Thoracic aorta (tissue), 2 donors: ENCODE measurements at regions not wholly inside any gene's neighbourhood (a gene's known extent, or its start where the extent isn't known, plus 50 kb on each side); places are given as distances from the start of the nearest gene placed in this dataset.

Experiments
- ATAC-seq: fragments of 150-250 bp; one replicate; pipeline ENCODE4 v1.8.0; 2017; ENCODE audit warnings: low read depth; ENCODE audit not compliant: insufficient number of reproducible peaks, low FRiP score
- DNase-seq: peaks from one replicate; pipeline ENCODE4 v3.0.0-alpha.2; 2020; ENCODE audit warnings: low spot score
- H3K27ac ChIP-seq, 2 donors: fragments of 200-600 bp; sonication (generic); 1 replicate in 1 of 2; 2 replicates in 1 of 2; pipeline ENCODE4 v1.5.1; 2016; ENCODE audit warnings: mild to moderate bottlenecking in 2 of 2, moderate library complexity in 2 of 2
- H3K27me3 ChIP-seq: fragments of 200-600 bp; sonication (generic); replicated peaks from 2 replicates; pipeline ENCODE4 v1.6.0; 2016; ENCODE audit warnings: mild to moderate bottlenecking; ENCODE audit not compliant: insufficient read depth
- H3K36me3 ChIP-seq: fragments of 200-600 bp; sonication (generic); one replicate; pipeline ENCODE4 v1.5.1; 2016
- H3K4me1 ChIP-seq, 2 donors: fragments of 200-600 bp; sonication (generic); 1 replicate in 1 of 2; 2 replicates in 1 of 2; pipeline versions ENCODE4 v1.5.1 to v1.6.0; 2016; ENCODE audit warnings: low read depth in 2 of 2, mild to moderate bottlenecking in 1 of 2; ENCODE audit not compliant: control insufficient read depth in 1 of 2
- H3K4me3 ChIP-seq: fragments of 200-600 bp; sonication (generic); 2 replicates; pipeline ENCODE4 v1.5.1; 2016; ENCODE audit warnings: mild to moderate bottlenecking
- H3K9me3 ChIP-seq: fragments of 200-600 bp; sonication (generic); 2 replicates; pipeline ENCODE4 v1.5.1; 2016
- TF ChIP-seq, protein P1 (sequence below): fragments of 200-600 bp; sonication (generic); IDR thresholded peaks from one replicate; pipeline ENCODE4 v1.5.1; 2019; ENCODE audit warnings: antibody characterized with exemption

DNA sequence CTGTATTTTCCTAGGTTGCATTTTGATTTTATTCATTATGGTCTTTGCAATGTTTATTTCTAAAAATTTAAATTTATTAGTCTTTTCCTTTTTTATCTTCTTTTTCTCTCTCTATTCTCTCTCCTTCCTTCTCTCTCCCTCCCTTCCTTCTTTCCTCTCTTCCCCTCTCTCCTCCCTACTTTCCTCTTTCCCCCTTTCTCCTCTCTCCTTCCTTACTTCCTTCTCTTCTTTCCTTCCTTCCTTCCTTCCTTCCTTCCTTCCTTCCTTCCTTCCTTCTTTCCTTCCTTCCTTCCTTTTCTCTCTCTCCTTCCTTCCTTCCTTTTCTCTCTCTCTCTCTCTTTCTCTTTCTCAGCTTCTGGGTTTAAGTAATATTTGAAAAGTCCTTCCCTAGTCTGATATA lies 72.8 kb upstream of the RASGRF1 start:
- no peak overlapping the region for H3K27ac ChIP-seq
- no peaks in the 10 kb centered on the region for H3K36me3 ChIP-seq
- H3K4me1 ChIP-seq: no peaks in the 10 kb centered on the region
- no peak for DNase-seq
- no peak for ATAC-seq
- TF ChIP-seq, protein P1, sequence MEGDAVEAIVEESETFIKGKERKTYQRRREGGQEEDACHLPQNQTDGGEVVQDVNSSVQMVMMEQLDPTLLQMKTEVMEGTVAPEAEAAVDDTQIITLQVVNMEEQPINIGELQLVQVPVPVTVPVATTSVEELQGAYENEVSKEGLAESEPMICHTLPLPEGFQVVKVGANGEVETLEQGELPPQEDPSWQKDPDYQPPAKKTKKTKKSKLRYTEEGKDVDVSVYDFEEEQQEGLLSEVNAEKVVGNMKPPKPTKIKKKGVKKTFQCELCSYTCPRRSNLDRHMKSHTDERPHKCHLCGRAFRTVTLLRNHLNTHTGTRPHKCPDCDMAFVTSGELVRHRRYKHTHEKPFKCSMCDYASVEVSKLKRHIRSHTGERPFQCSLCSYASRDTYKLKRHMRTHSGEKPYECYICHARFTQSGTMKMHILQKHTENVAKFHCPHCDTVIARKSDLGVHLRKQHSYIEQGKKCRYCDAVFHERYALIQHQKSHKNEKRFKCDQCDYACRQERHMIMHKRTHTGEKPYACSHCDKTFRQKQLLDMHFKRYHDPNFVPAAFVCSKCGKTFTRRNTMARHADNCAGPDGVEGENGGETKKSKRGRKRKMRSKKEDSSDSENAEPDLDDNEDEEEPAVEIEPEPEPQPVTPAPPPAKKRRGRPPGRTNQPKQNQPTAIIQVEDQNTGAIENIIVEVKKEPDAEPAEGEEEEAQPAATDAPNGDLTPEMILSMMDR: no peak
- H3K27me3 ChIP-seq: no peaks in the 10 kb centered on the region
- no peak overlapping the region for H3K4me3 ChIP-seq
- H3K9me3 ChIP-seq: no peaks in the 10 kb centered on the region

DNA sequence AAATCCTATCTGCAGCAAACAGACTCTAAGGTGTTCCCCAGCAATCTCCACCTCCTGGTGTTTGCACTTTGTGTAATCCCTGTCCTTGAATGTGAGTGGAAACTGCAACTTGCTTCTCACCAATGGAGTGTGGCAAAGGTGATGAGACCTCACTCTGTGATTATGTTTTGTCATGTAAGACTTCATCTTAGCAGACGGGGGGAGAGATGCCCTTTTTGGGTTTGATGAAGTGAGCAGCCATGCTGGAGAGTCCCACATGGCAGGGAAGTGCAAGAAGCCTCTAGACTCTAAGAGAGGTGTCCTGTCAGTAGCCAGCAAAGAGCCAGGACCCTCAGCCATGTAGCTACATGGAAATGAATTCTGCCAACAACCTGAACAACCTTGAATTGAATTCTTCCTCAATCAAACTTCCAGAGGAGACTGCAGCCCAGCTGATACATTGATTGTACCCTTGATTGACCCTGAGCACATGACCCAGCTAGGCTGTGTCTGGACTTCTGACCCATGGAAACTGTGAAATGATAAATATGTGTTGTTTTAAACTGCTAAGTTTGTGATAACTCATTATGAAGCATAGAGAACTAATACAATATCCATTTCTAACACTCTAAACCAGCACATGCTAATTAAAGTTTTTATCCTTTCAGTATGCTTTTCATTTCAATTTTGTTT lies 71.4 kb upstream of the RASGRF1 start:
- TF ChIP-seq, protein P1: no peak
- DNase-seq (no peak), ATAC-seq (no peak)
- no peaks in the 10 kb centered on the region for H3K9me3 ChIP-seq
- H3K4me3 ChIP-seq: no peak overlapping the region
- no peaks in the 10 kb centered on the region for H3K4me1 ChIP-seq
- no peaks in the 10 kb centered on the region for H3K36me3 ChIP-seq
- H3K27me3 ChIP-seq: no peaks in the 10 kb centered on the region
- H3K27ac ChIP-seq: no peak overlapping the region

DNA sequence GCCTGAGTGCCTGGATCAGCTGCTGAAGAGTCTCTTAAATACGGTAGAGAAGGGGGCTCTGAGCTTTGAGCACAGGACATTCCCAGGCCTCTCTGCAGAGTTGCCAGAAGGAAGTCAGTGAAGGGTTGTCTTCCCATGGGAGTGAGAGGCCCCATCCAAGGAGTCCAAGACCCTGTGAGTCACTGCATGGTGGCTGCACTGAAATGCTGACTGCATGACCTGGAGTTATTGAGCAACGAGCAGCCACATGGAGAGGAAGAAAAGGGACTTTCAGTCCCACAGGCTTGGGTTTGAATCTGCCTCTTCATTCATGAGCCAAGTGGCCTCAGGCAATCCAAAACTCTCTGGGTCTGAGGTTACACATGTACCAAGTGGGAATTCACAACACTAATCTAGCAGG lies 69.6 kb upstream of the RASGRF1 start:
- Histone ChIP-seq H3K27ac (no peak overlapping the region), H3K36me3 (no peaks in the 10 kb centered on the region), H3K27me3 (no peaks in the 10 kb centered on the region), H3K9me3 (no peaks in the 10 kb centered on the region), H3K4me3 (no peak overlapping the region), H3K4me1 (no peaks in the 10 kb centered on the region)
- no peak for DNase-seq
- TF ChIP-seq, protein P1: no peak
- ATAC-seq: no peak

DNA sequence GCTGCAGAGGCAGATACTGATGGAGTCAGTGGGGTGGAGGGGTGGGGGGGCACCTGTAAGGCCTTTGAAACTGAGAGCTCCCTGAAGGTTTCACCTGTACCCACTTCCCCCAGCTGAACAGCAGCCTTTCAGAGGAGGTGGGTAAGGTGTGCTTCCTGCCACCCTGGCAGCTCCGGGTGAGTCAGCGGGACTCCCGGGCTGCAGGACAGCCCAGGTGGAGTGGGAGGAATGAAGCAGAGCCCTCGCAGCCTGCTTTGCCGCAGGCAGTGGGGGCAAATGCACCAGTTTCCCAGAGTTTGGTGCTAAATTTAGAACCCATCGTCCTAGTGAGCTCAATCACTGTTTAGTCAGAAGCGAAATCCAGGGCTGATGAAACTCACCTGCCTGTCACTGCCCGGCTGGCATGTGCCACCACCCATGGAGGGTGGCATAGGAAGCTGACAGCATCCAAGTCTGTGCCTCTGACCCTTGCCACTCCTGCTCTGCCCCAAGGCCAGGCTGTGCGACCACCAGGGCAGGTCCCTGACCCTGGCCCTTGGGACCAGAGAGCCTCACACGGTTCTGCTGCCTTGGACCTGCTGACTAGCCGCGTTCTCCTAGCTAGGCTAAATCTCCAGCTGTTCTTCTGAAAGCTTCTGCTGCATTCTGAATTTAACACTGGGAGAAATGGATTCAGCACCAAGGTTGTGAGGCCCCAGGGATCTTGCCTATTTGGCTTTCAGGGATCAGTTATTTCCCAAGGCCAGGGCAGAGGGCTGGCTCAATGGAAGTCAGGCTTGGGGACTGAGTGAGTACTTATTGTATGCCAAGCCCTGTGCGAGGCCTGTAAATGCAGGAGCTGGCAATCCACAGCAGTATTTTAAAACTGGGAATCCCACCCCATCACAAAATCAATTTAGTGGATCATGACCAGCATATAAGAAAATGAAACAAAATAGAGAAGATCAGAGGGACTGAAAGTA lies 67.3 kb upstream of the RASGRF1 start:
- H3K27ac ChIP-seq: no peak overlapping the region
- H3K27me3 ChIP-seq: no peaks in the 10 kb centered on the region
- no peak for ATAC-seq
- no peak for DNase-seq
- H3K36me3 ChIP-seq: no peaks in the 10 kb centered on the region
- H3K9me3 ChIP-seq: no peaks in the 10 kb centered on the region
- TF ChIP-seq, protein P1: no peak
- H3K4me3 ChIP-seq: no peak overlapping the region
- no peaks in the 10 kb centered on the region for H3K4me1 ChIP-seq

DNA sequence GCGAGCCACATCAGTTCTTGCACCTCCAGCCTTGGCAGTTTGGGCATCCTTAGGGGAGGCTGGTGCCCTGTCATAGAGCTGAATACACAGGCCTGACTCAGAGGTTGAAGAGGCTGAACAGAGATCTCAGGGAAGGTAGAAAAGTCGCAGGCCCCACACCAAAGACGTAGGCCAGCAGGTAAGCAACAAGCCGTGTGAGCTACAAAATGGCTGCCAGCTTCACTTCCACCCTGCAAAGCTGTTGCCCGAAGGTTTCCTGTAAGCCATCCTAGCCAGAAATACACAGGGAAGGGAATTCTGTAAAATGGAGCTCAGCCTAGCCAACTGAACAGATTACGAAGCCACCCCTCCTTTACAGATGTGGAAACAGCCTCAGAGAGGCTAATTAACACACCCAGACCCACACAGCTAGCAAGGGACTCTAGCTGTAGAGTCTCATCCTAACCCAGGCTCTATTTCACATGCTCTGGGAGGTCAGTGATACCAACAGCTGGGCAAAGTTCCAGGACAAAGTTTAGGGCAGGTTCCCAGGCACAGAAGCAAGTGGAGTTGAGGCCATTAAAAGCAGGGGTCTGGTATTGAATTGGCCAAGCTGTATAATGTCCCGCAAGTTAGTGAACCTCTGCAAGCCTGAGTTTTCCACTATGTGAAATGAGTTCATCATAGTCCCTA lies 66.3 kb upstream of the RASGRF1 start:
- H3K4me1 ChIP-seq: no peaks in the 10 kb centered on the region
- DNase-seq: no peak
- ATAC-seq: no peak

More for the DNA sequence above, 66.3 kb upstream of the RASGRF1 start:
- Histone ChIP-seq H3K27me3 (no peaks in the 10 kb centered on the region), H3K4me3 (no peak overlapping the region), H3K27ac (no peak overlapping the region), H3K9me3 (no peaks in the 10 kb centered on the region), H3K36me3 (no peaks in the 10 kb centered on the region)
- TF ChIP-seq, protein P1: no peak
